GM19455 (cell line): ENCODE measurements at regions not wholly inside any gene's neighbourhood (a gene's known extent, or its start where the extent isn't known, plus 50 kb on each side); places are given as distances from the start of the nearest gene placed in this dataset.

Source experiments
- ATAC-seq: cut with Tn5 transposase; IDR thresholded peaks from one replicate; pipeline ENCODE4 v1.9.1; 2021; ENCODE audit not compliant: unreplicated experiment

DNA sequence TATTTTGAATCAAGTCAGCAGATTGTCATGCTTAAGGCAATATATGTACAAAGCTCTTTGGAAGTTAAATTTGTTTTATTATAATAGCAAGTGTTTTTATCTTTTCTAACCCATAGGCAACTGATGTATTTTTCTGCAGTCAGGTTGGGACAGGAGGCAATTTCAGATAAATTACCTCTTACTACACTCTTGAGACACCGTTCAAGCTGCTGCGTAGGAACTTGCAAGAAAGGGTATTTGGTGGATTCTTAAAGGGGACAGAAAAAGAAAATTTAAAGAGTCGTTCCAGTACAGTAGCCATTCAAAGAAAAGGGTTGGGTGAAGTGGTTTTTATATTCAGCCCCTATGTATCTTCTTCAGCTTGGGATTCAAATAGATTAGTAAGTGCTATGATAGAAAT lies 112.4 kb upstream of the APC start:
- ATAC-seq: no peak

DNA sequence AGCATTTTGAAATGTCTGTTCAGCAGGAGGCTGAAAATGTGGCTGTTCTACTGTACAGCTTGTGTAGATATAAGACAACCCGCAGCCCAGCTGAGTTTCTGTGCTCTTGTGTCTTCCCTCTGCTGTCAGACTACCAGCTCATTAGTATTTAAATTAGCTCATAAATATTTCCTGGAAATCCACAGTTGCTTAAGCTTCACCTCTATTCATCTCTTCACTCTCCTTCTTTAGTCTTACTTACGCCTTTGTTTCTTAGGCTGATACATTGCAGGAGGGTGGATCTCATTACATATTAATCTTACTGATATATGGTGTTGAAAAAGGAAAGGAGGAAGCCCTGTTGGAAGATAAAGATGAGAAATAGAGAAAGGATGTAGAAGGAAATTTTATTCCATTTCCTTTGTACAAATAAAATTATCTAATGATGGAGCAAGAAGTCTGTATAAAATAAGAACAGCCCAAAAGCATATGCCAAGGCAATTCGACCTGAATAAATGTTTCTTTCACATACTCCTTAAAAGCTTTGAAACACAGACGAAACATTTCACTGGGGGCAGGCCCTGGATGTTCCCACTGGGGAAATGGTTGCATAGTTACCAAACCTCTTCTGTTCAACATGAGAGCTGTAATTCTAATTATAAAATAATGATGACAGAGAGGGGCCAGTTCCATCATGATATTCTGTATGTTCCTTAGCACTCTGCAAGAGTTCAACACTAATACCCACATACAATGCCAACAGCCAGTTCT lies 111.8 kb upstream of the APC start:
- no peak for ATAC-seq

DNA sequence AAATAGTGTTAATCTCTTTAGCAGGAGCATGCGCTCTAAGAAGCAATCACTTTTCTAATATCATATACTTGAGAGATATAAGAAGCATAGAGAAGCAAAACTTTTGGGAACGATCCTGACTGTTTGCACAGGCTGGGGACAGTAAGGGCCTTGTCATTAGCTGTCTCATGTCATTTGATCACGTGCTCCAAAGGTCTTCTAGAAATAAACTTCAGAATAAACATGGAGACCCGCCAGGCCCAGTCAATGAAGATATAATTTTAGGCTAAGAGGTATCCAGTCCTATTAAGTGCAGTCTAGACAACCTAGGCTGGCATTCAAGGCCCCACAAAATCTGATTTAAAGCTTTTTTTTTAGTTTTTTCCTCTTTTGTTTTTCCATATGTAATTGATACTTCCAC lies 111.0 kb upstream of the APC start:
- no peak for ATAC-seq

DNA sequence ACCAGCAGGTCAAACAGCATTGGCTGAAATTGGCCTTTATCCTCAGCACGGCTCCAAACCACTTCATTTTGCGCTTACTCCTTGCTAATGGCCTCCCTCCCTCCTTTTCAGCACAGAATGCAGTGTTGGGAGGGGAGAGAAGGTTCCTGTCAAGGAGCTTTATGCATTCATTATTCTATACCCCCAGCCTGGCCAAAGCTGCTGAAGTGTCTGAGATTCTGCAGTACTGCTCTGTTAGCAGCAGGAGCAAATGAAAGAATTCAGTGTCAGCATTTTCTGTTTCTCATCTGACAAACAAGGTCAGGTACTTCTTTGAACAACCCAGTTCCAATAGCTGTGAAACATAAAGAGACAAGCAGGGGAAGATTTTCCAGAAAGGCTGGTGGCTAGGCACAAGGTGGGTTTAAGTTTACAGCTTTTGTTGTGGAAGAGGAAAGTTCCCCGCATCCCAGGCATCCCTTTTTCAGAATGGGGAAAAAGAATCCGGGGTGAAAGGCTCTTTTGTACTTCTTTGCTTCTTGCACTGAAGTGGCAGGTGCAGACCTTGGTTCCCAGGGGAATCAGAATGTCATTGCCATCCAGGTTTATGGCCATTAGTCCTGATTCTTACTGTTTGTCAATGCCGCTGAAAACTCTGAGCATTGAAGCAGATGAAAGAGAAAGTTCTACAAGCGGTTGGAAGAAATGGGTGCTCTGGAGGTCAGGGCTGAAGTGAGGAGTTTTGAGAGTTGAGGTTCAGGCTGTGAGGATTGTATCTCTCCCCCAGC lies 109.3 kb upstream of the APC start:
- no peak for ATAC-seq

DNA sequence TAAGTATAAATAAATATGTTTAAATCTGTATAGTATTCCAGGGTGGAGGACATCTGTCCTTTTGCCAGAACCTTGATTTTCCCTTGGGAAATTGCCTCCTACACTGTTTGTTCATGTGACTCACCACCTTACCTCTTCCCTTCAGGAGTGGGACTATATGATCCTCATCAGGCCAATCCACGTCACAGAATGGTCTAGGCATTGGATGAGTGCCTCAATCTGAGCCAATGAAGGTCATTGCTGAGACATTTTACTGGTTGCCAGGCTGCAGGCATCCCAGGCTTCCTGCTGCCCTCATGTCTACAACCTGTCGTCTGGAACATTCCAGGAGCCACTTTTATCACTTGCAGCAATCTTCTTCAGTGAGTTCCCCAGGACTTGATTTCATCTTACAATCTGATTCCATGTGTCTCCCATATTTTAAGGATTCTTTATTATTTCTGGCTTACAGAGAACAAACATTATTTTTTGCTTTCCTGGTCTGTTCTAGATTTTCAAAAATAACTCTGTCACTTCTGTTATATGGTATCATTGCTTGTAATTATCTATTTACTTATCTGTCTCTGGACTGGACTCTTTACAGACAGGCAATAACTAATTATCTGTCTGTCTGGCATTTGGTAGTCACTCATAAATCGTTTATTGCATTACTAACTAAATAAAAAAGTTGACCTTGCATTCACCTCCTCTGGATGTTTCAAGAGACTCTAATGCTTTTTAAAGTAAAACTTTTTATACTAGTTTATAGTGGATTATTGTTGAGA lies 107.3 kb upstream of the APC start:
- no peak for ATAC-seq

DNA sequence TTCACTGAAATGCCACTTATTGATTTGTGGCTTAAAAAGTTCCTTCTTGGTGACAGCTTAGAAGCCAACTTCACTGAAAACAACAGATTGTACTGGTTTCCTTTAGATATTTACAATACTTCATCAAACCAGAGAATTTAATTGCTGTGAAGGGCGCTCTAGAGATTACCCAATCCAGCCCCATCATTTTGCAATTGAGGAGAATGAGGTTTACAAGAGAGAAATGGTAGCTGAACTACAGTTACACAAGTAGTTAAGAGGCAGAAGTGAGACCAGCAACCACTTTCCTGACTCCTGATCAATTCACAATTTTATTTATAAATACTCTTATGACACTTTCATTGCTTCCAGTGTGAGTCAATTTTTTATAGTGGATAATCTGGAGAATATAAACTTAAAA lies 103.5 kb upstream of the APC start:
- no peak for ATAC-seq

DNA sequence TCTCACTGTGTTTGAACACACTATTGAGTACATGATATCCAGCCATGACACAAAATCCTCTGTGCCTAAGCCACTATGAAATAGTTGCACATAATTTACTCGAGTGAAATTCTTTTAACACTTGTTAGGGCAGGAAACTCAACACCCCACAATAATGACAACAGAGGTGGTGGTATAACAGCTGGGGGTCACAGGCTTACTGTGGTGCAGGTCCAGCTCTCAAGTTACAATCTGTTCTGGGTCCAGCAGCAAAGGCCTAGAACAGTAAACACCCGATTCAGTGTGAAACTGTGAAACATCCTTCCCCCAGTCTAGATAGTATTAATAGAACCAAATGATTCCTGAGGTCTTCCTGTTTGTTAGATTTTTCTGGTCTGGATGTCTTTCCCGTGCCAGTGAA lies 102.9 kb upstream of the APC start:
- ATAC-seq: no peak

DNA sequence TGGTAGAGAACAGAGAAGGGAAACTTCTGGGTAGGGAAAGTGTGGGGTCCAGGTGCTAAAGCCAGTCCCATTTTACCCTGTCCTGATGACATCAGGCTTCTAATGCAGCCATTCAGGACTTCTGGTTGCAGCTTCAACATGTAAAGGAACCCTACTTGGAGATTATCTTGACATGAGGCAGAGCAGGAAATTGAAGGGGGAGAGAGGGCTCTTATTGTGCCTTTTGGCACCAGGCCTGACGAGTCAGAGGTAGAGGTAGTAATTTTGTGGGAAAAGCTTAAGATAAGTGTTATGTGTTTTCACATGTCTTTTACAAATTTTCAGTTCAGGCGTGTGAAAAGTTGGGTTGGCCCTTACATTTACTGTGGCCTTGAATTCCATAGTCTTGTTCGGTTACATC lies 102.4 kb upstream of the APC start:
- no peak for ATAC-seq

DNA sequence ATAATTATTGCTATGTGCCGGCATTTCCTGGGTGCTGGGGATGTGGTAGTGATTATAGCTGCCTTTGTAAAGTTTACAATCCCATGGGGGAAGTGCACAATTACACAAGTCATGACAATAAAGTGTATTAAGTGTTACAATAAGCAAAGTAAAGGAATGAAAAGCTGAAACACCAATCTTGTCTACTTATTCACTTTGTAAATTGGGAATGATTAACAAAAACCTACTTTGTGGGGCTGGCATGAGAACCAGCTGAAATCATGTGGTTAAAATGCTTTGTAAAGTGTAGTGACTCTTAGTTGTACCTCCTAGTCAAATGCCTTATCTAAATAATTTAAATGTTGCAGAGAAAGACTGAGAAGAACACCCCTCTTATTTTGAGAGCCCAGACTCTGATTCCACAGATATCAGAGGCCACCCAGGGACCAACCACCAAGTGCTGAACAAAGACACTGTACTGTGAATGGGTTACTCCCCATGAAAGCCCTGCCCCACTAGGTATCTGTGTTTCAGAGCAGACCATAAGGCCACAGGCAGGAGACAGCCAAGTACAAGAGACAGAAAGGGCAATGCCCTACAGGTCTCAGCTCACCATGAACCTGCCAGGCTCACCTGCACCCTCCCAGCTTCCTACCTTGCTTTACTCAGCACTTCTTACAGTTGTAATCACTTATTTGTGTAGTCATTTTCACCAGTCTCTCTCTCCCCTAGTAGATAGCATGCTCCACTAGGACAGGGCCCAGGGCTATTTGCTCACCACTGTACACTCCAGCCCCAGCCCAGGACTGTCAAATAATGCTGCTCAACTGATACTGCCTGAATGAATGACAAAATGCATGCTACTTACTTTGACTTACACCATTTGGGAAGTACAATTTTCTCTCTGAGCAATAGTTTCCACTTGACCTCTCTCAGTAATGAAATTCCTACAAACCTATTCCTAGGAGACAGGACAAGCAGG lies 101.6 kb upstream of the APC start:
- no peak for ATAC-seq

DNA sequence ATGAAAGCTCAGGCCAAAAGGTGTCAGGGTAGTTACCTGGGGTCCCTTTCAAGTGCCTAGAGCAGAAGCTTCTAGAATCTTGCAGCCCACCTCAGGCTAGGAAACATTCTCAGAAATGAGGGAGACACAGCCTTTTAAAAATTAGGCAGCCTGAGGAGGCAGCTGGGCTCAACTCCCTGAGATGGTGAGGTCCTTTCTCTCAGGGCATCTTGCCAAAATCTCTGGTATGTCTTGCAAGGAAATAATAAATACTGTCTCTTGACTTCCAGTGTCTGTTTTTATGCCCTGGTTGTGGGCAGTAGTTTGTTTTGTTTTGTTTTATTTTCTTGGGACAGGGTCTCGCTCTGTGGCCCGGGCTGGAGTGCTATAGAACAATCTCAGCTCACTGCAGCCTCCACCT lies 100.9 kb upstream of the APC start:
- ATAC-seq: no peak

DNA sequence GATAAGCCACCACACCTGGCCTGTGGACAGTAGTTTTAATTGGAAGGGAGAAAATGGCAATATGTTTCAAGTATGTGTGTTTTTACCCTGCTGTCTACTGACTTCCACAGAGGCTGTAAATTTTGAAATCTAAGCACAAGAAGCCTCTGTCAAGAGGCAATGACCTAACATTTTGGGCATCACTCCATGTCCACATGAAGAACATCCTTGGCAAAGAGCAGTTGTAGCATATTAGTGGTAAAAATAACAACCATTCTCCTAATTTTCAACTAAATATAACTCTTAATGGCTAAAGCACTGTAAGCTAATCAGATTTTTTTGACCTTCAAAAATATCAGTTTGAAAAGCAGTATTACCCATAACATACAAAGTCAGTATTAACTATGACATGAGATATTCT lies 100.3 kb upstream of the APC start:
- no peak for ATAC-seq

DNA sequence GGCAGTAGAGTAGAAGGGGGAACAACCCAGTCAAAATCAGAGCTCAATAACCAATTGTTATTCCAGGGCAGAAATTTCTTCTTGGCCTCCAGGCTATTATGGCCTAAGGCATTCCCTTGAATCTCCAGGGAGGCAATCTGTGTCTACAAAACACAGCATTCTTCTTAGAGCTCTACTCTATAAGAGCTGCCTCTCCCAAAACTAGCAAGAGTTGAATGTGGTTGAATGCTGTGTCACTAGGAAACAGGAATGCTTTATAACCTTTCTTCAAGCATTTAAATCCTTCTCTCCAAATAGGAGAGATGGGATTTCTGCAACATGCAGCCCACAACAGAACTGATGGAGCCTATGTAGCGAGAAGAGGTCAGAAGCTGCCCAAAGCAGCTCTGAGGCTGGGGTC lies 97.1 kb upstream of the APC start:
- ATAC-seq: no peak

DNA sequence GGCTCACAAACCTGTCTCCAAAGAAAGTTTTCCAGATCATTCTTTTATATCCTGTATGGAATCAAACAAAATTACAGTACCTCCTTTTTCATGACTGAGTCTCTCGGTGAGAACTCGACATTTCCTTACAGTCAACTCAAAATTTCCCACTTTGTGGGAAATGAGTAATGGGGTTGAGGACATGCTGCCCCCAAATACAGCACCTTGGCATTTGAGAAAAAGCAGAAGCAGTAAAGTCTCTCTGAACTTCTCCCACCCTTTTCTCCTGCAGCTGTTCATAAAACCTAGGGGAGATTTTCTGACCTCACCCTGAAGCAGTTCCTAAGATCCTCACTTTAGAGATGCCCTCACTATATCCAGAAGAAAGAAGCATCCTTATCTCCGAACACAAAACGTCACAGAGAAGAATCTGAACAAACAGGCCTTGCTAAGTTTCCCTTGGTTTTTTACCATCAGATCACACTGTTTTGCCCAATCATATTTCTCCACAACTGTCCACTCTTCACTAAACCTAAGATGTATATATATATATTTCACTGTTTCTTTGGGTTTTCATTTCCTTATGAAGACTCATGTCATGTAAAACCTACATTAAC lies 96.1 kb upstream of the APC start:
- ATAC-seq: no peak

DNA sequence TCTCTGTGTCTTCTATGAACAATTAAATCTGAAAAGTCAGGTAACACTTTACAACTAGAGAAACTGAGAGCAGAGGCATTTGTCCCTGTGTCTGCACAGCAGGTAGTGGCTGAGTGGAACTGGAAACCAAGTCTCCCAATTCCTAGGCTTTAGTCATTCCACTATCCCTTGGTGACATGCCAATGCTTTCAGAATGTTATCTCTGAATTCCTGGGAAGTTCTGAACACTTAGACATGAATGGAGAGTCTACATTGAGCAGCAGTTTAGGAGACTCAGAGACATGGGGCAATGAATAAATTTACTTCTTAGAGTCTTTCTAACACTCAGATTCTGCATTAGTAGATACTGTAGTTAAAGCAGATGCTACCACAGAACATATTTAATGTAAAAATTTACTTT lies 94.8 kb upstream of the APC start:
- ATAC-seq: no peak

DNA sequence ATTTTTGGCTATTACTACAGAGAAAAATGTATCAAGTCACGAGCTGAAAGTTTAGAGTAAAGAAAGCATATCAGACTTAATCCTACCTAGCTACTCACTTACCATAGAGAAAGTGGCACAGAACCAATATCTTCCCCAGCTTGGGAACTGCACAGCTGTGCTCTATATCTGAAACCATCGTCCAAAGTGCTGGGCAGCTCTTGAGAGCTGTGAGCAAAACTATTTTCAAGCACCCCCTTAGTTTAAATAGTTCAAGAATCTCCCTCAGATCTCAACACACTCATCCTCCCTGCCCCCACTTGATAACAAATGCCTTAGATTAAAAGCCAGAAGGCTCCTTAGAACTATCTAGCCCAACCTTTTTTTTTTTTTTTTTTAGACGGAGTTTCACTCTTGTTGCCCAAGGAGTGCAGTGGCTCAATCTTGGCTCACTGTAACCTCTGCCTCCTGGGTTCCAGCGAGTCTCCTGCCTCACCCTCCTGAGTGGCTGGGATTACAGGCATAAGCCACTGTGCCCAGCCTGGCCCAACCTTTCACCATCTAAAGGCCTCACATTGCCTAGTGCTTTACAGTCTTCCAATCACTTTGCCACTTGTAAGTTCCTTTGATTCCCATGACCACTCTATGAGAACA lies 94.2 kb upstream of the APC start:
- ATAC-seq: no peak

DNA sequence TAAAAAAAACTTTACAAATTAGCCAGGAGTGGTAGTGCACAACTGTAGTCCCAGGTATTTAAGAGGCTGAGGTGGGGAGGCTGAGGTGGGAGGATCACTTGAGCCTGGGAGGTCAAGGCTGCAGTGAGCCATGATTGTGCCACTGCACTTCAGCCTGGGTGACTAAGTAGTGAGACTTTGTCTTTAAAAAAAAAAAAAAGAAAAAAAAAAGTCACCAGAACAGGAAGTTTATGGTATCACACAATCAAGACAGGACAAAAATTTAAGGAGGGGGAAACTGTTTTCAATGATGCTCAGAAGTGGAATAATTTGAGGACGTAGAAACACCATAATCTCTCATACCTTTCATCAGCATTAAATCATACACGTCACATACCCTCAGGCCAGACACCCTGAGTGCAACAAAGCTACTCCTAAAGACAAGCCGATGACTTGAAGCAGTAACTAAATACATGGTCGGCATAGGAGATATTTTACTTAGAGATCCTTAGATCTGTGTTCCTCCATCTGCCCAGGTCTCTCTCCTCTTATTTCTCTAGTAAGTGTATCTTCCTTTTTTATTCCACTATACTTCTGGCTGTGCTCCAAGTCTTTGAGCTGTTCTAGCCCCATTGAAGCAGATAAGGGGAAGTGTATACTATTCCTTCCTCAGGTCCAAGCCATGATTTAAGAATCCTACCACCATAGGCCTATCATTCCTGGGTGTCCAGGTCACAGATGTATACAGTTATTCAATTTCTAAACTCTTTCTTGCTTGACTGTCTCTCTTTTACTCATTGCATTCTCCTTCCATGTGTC lies 91.3 kb upstream of the APC start:
- no peak for ATAC-seq

DNA sequence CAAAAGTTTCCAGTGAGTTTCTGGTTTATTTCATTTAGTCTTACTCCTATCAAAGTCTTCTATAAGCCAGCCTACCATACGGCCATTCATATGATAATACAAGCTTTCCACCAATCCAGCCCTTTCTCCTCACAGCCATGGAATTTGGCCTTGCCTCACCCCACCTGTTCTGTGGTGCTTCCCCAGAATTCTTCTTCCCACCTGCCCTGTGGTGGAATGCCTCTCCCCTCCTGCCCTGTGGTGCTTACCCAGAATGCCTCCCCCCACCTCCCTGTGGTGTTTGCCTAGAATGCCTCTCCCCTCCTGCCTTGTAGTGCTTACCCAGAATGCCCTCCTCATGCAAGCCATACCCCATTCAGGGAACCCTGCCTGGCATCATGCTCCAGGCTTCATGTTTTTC lies 90.3 kb upstream of the APC start:
- ATAC-seq: no peak

DNA sequence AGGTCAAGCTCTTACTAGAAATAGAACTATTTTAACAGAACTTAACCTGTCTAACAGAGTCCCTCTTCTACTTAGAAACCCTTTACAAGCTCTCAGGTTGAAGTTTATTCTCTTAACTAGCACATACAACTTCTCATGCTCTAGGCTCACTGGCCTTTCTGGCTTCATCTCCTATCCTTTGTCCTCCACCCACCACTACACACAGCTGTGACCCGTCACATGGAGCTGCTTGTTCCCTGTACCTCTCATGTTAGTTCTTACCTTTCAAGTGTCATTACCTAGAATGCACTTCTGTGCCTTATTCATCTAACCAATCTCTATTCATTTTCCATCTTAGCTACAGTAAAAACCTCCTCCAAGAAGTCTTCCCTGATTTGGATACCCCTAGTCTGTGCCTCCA lies 89.4 kb upstream of the APC start:
- ATAC-seq: no peak

DNA sequence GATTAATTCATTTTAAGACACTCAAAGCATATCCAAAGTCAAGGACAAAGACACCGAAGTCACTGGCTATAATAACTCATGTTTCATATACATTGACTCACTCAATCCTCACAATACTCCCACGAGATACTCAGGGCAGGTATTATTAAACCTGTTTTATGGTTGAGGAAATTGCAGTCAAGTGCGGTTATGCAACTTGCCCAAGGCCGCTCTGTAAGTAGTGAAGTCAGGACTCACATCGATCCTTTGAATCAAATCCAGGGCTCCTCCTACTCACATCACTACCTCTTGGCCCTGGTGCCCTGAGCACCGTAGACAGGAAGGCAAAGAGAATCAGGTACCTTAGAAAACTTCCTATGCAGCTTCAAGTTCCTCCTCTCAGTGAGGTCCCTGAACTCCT lies 87.8 kb upstream of the APC start:
- no peak for ATAC-seq
